ENCODE measurements at regions not wholly inside any gene's neighbourhood (a gene's known extent, or its start where the extent isn't known, plus 50 kb on each side); places are given as distances from the start of the nearest gene placed in this dataset.
"Not testable (repeated sequence)": the region's sequence is repeated elsewhere in the genome, so short reads cannot be mapped to it uniquely, and the experiment has no call there.

DNA sequence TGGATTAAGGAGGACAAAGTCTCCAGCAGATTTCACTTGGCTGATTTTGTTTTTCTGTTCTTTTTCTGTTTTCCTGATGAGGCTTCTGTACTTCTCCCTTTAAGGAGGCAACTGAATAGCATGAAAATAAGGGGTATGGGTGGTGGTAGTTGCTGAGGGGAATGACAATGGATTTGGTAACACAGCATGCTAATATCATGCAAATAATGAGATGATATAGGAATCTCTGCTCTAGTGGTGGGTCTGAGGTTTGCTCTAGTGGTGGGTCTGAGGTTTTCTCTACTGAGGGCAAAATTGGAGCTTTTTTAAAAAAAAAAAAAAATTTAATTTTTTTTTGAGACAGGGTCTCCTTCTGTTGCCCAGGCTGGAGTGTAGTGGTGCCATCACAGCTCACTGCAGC, 139.7 kb downstream of the C9orf152 start:
- DNase-seq: no peak

DNA sequence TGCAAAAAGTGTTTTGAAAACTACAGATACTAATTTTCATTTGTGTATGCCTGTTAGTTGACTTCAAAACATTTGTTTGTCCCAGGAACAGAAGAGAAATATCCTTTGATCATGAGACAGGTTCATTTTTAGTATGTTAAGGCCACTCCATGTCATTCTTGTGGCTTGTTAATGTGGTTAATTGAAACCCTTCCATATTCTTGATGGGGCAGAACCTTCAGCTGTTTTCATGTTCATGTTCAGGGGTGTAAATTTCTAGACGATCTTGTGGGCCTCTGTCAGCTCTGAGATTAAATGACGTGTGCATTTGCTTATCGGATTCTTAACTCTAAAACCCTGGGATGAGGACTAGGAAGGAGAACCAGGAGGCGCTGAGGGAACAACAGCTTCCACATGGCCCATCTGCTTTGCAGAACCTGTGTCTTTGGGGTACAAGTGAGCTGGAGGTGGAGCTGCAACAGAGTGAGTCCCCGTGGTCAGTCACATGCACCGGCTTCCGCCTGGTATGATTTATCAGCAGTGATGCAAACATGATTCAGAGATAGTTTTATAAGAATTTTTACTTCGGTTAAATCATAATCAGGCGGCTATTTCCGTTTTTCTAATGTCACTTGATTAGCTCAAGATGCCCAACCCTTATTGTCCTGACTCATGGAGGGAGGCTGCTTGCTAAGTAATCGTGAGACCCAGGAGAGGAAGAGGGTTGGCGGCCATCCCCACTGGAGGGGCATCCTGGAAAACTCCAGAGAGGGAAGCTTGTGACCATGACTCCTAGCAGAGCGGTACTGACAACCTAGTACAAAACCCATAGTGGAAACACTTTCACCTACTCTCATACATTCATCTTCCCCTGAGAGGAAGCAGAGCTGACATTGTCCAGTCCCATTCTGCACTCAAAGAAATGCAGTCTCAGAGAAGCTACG, 138.4 kb downstream of the C9orf152 start:
- DNase-seq: no peak

DNA sequence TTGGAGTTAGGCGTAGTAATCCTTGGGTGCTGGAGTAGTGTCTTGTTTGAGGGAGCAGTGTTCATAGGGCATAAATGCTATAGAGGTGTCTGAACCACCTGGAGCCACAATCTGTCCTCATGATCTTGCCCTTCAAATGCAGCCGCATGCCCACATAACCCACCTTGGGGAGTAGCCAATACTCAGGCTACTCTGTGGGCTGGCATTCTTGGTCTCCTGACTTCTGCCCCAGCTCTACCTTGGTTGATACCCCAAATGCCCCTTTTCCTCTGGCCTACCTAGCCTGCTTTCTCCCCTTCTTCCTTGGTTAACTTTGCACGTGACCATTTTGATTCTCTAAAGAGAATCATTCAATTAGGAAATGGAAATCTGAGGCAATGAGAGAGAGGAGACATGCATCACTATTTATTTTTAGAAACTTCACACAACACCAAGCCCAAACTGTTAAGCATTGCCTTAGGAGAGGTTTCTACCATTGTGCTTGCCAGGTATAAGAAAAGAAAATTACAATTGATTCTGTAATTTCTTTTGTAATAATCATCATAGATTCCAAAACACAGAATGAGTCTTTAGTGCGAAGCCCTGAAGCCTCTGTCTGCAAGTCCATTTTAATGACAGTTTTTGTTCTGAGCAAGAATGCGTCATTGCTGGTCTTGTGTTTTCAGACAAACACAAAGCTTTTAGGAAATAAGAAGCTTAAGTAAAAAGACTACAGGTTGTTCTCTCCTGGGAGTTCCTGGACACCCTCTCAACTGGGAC, 135.2 kb downstream of the C9orf152 start:
- DNase-seq: no peak

DNA sequence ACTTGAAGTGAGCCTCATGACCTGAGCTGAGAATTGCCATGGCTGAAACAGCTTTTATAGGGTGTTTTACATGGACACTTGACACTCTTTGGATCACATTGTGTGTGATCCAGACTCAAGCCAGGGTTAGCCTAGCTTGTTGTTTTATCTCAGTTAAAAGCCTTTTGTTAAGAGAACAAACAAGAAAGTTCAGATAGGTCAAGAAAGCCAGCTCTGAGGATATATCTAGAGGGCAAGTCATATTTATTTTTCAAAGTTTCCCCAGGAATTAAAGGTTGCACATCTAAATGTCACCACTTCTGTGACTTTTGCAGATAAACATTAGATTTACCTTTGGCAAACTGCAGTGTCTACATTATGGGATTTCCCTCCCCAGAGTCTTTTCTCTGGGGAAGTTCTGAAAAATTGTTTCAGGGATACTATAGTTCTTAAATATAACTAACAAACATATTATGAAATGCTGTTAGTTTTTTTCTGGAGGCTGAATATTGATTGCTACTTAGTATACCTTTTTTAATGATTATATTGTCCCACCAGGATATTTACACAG, 134.5 kb downstream of the C9orf152 start:
- DNase-seq: no peak

DNA sequence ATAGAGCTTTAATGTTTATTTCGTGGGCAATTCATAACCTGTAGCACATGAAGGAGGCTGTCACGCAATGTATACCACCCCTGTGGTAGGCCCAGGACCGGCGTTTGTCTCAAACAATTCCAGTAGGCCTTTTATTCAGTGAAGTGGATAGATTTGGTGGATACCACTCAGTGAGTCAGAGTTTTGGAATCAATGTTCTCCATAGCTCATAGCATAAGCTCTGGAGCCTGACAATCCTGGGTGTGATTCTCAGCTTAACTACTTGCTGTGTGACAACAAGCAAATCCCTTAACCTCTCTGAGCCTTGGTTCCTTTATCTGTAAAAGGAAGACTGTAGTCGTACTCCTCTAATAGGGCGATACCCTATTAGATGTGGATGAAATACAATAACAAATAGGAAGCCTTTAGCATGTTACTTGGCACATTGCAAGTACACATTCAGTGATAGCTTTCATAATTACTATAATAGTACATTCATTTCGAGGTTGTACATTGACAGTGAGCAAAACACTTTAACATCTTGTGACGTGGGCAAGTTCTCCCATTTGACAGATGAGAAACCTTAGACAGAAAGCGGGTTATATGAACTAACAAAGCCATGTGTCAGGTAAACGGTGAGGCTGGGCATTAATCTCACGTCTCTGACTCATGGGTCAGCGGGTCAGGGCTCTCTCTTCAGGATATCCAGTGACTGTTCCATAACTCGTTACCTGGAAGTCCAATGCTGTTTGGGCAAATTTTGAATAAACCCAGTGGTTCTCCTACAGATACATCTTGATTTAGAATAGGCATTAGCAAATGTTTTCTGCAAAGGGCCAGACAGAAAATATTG, 130.8 kb downstream of the C9orf152 start:
- DNase-seq: no peak

DNA sequence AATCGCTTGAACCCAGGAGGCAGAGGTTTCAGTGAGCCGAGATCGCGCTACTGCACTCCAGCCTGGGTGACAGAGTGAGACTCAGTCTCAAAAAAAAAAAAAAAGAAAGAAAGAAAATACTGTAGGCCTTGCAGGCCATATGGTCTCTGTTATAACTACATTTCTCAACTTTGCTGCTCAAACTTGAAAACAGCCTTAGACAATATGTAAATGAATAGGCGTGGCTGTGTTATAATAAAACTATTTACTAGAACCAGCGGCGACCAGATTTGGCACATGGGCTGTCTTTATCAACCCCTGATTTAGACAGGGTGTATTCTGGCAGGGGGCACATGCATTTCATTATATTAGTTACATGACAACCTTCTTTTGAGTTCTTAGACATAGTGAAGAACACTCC, 130.0 kb downstream of the C9orf152 start:
- no peak for DNase-seq

DNA sequence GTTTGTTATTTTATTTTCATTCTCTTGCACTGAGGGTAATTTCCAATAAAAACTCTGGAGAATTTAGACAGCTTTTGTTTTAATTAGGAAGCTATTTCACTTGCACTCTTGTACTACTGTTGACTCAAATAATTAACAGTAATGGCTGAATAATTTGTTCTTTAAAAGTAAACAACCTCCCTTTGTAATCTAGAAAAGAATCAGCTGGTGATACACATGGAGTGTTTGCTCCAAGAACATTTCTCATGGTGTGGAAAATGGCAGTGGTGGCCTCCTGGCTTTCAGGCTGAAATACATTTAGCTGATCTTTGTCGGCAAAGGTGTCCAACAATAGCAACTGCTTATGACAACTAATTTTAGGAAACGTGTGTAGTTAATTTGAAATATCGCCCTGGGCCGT, 129.4 kb downstream of the C9orf152 start:
- DNase-seq: no peak

DNA sequence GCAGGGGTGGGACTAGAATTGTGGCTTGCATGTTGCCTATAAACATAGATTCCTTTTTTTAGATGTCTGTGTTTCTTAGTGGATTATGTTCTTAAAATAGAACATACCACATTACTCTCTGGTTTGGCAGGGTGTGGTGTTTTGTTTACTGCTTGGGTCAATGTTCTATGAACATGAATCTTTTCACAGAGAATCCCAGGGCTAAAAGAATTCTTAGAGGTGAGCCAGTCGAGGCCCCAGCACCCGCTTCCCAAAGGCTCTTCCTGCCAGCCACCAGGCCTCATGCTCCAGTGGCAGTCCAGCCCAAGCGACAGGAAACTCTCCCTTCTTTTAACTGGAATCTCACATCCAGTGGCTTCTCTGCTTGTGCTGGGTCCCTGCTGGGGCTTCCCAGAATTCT, 126.6 kb downstream of the C9orf152 start:
- DNase-seq: no peak

DNA sequence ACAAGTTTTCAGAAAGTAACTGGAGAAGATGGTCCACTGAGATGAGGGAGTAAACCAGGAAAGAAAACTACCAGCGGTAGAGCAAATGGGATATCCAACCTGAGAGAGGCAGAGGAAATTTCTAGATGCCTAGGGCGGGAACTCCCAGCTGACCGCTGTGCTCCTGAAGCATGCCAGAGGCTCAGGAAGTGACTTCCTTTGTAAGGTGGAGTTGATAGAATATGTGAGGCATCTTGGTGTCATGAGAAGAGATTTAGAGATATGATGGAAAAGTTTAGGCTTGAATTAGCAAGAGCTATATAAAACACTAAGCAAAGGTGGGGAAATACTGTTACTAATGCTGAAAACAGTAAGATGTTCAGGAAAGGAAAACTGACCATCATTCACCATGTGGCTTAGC, 124.1 kb downstream of the C9orf152 start:
- no peak for DNase-seq

DNA sequence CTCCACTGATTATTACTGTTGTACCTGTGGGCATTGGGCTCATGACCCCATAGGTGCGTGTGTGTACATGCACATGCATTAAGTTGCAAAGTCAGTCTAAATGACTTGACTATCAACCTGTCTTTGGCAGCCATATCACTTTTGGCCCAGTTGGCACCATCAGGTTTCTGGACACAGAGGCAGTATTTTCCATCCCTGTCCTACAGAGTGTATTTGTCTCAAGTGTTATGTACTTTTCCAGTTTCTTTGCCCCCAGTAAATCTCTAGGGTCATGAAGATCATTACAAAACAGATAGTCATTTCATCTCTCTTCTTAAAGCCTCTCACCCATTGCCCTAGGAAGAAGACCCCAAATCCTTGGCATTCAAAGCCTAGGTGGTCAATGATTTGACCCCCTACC, 121.4 kb downstream of the C9orf152 start:
- DNase-seq: no peak

DNA sequence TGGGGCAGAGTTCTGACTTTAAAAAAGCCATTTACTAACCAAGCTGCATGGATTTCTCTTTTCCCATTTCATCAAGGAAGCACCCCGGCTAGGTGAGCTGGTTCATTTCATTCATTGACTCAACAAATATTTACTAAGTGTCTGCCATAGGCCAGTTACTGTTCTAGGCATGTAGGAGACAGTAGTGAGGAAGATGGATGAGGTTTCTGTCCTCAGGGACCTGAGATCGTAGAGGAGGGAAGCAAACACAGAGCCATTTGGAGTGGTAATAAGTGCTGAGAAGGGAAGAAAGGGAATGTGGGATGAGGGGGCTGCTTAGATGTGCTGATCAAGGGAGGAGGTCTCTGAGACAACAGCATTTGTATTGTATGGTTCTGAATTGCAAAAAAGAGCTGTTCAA, 120.4 kb downstream of the C9orf152 start:
- no peak for DNase-seq

DNA sequence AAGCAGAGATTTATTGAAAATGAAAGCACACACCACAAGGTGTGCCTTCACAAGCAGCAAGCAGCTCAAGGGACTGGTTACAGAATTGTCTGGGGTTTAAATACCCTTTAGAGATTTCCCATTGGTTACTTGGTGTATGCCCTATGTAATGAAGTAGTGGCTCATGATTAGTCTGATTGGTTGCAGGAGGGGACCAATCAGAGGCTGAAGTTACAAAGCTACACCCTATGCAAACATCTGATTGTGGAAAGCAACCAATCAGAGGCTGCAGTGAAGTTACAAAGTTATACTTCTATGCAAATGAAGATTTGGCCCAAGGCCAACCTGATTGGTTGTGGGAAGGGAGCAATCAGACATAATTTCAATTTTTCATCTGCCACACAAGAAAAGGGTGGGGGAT, 119.9 kb downstream of the C9orf152 start:
- no peak for DNase-seq

DNA sequence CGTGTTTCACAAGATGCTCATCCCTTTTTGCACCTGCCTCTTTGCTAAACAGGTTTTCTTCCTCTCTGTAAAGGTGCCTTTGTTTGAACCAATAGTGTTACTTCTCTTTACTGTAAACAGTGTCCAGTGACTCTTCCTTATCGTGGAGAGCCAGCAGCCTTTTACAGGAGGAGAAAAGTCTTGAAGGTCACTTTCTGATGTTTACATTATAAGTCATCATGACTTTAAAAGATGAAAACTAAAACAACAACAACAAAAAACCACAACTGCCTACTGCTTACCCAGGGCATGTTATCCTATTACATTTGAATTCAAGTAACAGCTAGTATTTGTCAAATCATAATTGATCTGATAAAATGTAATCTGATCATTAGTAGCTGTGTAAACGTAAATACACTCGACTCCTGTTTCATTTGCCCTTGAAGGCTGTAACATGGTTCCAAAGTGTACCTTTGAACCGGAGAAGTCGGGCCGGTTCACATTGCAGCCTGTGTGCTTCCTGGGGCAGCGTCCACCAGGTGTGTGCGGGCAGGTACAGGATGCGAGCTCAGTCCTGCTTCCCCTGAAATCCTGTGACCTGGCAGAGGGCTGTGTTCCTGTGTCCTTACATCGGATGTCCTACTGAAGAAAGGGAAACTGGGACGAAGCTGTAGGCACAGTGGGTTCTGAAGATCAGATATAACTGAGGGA, 118.1 kb downstream of the C9orf152 start:
- no peak for DNase-seq

DNA sequence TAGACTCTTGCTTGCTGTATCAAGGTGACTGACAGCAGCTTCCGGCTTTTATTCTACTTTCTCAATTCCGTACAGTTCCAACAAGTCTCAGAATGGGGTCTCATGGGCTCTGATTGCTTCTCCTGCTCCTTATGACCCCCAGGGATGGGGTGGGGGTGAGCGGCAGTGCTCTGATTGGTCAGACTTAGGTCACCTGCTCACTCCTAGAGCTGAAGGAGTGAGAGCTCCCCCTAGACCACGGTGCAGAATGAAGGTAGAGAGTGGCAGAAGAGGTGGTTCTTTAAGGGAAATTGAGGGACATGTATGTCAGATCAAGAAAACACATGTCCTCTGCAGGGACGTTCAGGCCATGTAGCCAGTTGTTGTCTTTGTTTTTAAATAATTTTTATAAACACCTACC, 115.2 kb downstream of the C9orf152 start:
- DNase-seq: no peak

DNA sequence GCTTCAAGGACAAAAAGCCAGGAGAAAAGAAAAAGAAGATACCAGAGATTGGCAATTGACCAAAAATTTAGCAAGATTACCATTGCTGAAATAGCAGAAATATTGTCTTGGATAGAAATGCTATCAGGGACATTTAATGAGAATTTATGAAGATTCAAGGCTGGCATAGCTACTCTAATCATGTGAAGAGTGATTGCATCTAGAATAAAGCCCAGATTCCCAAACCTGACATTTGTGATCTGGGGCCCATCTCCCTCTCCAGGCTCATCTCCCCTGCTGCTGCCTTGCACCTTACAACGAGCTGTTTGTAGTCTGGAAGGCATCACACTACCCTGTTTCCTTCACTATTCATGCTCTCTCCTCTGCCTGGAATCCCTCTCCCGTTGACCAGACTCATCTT, 114.5 kb downstream of the C9orf152 start:
- DNase-seq: no peak

DNA sequence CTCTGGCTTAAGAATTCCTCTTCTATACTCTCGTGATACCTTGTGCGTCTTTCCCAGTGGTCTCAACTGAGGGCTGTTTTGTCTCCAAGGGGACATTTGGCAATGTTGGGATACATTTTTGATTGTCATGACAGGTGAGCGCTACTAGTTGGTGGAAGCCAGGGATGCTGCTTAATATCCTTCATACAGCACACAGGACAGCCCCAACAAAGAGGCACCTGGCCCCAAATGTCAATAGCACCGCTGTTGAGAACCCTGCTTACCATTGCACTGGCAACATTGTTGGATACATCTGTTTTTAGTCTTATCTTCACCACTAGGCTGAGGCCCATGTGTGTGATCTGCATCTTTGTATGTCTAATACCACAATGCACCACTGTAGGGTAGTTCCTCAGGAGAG, 114.1 kb downstream of the C9orf152 start:
- no peak for DNase-seq

DNA sequence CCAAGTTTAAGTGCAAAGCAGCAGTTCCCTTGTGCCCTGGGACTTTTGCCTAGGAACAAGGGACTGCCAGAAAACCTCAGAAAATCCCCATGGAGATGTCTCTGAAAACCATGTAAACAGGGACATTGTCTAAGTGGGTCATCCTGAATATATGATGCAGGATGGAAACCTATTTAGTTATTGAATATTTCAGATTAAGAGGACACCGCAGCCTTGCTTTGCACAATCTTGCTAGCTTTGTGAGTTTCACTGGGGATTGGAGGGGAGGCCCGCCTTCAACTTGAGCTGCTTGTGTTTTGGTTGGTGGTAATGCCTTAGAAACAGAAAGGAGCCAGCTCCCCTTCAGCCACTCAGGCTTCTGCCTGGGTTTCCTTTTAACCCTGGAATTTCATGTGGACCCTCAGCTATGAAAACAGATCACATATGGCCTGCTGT, 112.8 kb downstream of the C9orf152 start:
- DNase-seq: no peak

DNA sequence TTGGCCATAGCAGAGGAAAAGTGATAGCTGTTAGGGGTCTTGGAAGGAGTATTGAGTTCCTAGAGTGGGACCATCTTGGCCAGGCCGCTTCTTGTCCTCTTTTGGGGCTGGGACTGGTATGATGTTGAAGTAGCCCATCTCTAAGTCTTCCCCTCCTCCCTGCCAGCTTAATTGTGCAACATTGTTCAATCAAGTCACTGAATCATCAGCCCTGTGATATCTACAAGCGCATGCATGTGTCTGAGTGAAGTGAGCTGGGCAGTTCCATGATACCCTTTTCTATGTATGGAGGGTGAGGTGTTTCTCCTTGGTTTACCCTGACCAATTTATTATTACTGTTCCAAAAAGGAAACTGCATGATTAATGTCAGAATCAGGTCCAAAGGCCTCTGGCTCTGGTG, 112.2 kb downstream of the C9orf152 start:
- no peak for DNase-seq

DNA sequence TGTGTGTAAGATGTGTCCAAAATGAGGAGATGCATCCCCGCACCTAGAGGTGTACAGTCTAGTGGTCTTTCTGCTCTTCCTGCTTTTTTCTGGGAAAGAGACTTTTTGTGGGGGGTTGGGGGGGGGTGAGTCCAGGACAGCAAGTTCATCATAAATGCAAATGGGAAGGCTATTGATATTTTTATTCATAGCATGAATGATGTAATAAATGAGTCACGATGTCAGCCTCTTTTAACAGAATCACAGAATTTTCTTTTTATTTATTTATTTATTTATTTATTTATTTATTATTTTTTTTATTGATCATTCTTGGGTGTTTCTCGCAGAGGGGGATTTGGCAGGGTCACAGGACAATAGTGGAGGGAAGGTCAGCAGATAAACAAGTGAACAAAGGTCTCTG, 111.3 kb downstream of the C9orf152 start:
- not testable (repeated sequence) for DNase-seq

DNA sequence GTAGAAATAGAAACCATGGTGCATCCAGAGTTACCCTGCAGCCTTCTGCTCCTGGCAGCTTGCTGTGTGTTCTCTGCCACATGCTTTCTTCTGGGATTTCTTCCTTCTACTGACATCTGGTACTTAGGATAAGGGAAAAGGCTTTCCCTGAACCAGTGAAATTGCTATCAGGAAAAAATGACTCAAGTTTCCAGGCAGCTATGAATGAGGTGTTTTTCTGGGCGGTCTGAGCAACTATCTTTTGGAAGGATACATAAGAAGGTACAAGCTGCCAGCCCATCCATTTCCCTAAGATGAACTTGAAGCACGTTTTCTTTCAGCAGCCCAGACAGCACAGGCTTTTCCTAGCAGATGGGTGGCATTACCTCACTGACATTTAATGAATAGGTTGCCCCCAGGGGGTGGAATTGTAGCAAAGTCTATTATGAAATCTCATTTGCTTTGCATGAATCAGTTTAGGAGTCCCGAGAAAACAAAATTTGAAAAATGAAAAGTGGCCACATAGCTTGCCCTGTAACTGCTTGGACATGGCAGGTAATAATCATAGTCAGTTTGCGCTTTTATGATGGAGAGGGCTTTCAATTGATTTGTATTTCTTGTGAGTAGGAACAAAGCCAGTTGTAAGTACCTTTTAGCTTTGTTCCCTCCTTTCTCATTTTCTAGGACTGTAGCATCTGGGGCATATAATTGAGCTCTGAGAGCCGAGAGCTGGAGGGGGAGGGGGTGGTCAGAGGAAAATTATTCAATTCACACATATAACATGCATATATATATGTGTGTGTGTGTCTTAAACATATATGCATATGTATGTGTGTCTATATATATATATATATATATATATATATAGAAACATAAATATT, 108.5 kb downstream of the C9orf152 start:
- DNase-seq: no peak

DNA sequence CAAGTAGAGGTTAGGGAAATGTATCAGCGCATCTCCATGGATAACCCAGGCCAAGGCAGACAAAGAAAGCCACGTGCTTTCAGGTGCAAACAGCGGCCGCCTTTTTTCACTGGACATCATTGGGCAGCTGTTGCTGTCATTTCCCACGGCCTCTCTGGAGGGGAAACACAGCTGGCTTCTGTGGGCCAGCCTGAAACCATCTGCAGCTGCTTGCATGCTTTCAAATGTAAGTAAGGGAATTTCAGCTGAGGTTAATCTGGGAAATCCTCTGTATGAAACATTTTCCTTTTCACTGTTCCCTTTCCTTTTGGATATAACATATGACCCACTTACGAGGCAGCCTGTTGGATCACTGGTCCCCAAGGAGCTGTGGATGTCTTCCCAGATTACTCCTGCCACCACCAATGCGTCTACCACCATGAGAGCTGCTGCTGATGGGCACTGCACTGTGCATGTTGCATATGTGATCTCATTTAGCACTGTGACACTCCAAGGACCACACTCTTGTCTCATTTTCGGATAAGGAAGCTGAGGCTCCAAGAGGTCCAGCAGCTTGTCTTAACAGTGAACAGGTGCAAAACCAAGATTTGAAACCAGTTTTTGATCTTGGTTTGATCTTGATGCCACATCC, 106.3 kb downstream of the C9orf152 start:
- DNase-seq: no peak
